Daoy (cell line): ENCODE measurements at regions not wholly inside any gene's neighbourhood (a gene's known extent, or its start where the extent isn't known, plus 50 kb on each side); places are given as distances from the start of the nearest gene placed in this dataset.

Experiments used
- DNase-seq: peaks from one replicate; pipeline ENCODE4 v3.0.0-alpha.2; 2015; ENCODE audit warnings: low read depth

- no peak for DNase-seq
Measured at GRCh38 chr12:3961591-3961990, 88.4 kb upstream of the PARP11 start.

GRCh38 chr12:3959799-3960560 lies 86.8 kb upstream of the PARP11 start:
- DNase-seq: no peak

- no peak for DNase-seq
Measured at GRCh38 chr12:3958534-3958933, 85.3 kb upstream of the PARP11 start.

GRCh38 chr12:3951380-3952135 lies 78.4 kb upstream of the PARP11 start:
- no peak for DNase-seq

- DNase-seq: no peak
Measured at GRCh38 chr12:3950714-3951320, 77.6 kb upstream of the PARP11 start.

- no peak for DNase-seq
Measured at GRCh38 chr12:3947781-3948180, 74.6 kb upstream of the PARP11 start.

GRCh38 chr12:3945671-3946070 lies 72.5 kb upstream of the PARP11 start:
- no peak for DNase-seq

GRCh38 chr12:3944620-3945019 lies 71.4 kb upstream of the PARP11 start:
- DNase-seq: no peak

- DNase-seq: no peak
Measured at GRCh38 chr12:3938042-3938544, 64.9 kb upstream of the PARP11 start.

- DNase-seq: no peak
Measured at GRCh38 chr12:3935078-3935477, 61.9 kb upstream of the PARP11 start.

- no peak for DNase-seq
Measured at GRCh38 chr12:3933819-3934192, 60.6 kb upstream of the PARP11 start.

GRCh38 chr12:3933074-3933818 lies 60.0 kb upstream of the PARP11 start:
- no peak for DNase-seq

GRCh38 chr12:3931776-3932175 lies 58.6 kb upstream of the PARP11 start:
- no peak for DNase-seq

- DNase-seq: no peak
Measured at GRCh38 chr12:3931206-3931605, 58.0 kb upstream of the PARP11 start.

GRCh38 chr12:3929875-3930615 lies 56.8 kb upstream of the PARP11 start:
- no peak for DNase-seq

- peak; percentile 52 for DNase-seq
Measured at GRCh38 chr12:3928538-3929184, 55.5 kb upstream of the PARP11 start.

- no peak for DNase-seq
Measured at GRCh38 chr12:3925621-3926020, 52.4 kb upstream of the PARP11 start.

- DNase-seq: no peak
Measured at GRCh38 chr12:3924761-3925160, 51.6 kb upstream of the PARP11 start.

GRCh38 chr12:3923021-3923420 lies 49.8 kb upstream of the PARP11 start:
- no peak for DNase-seq
